ENCODE measurements at regions not wholly inside any gene's neighbourhood (a gene's known extent, or its start where the extent isn't known, plus 50 kb on each side); places are given as distances from the start of the nearest gene placed in this dataset.

- DNase-seq (ENCODE audit: low read depth in 1 of 2, low spot score in 1 of 2) = no peak
These were observed 55.5 kb downstream of the GSPT2 start for GRCh38 chrX:51798701-51799100.

- DNase-seq (ENCODE audit: low read depth in 1 of 2, low spot score in 1 of 2) = peak; percentile 6 to 28
These were observed 59.9 kb downstream of the GSPT2 start for GRCh38 chrX:51802917-51803688.

GRCh38 chrX:51803833-51804232 is 60.6 kb downstream of the GSPT2 start:
- DNase-seq (ENCODE audit: low read depth in 1 of 2, low spot score in 1 of 2) = no peak

- DNase-seq (ENCODE audit: low read depth in 1 of 2, low spot score in 1 of 2) = no peak
These were observed 61.5 kb downstream of the GSPT2 start for GRCh38 chrX:51804741-51805140.

- DNase-seq (ENCODE audit: low read depth in 1 of 2, low spot score in 1 of 2) = no peak
These were observed 70.7 kb downstream of the GSPT2 start for GRCh38 chrX:51813886-51814460.

GRCh38 chrX:51824061-51824460 is 69.4 kb upstream of the MAGED1 start:
- DNase-seq (ENCODE audit: low read depth in 1 of 2, low spot score in 1 of 2) = no peak

- DNase-seq (ENCODE audit: low read depth in 1 of 2, low spot score in 1 of 2) = no peak
These were observed 68.0 kb upstream of the MAGED1 start for GRCh38 chrX:51825436-51825835.

GRCh38 chrX:51834076-51834475 is 59.3 kb upstream of the MAGED1 start:
- DNase-seq (ENCODE audit: low read depth in 1 of 2, low spot score in 1 of 2) = no peak

GRCh38 chrX:51836823-51837222 is 56.6 kb upstream of the MAGED1 start:
- DNase-seq (ENCODE audit: low read depth in 1 of 2, low spot score in 1 of 2) = no peak

GRCh38 chrX:51837451-51837850 is 56.0 kb upstream of the MAGED1 start:
- DNase-seq (ENCODE audit: low read depth in 1 of 2, low spot score in 1 of 2) = no peak

- DNase-seq (ENCODE audit: low read depth in 1 of 2, low spot score in 1 of 2) = no peak
These were observed 55.5 kb upstream of the MAGED1 start for GRCh38 chrX:51837921-51838320.
